LoVo (cell line): ENCODE measurements at regions not wholly inside any gene's neighbourhood (a gene's known extent, or its start where the extent isn't known, plus 50 kb on each side); places are given as distances from the start of the nearest gene placed in this dataset.

Source experiments
- DNase-seq: peaks from one replicate; pipeline ENCODE4 v3.0.0-alpha.2; 2016; ENCODE audit warnings: low spot score

DNA sequence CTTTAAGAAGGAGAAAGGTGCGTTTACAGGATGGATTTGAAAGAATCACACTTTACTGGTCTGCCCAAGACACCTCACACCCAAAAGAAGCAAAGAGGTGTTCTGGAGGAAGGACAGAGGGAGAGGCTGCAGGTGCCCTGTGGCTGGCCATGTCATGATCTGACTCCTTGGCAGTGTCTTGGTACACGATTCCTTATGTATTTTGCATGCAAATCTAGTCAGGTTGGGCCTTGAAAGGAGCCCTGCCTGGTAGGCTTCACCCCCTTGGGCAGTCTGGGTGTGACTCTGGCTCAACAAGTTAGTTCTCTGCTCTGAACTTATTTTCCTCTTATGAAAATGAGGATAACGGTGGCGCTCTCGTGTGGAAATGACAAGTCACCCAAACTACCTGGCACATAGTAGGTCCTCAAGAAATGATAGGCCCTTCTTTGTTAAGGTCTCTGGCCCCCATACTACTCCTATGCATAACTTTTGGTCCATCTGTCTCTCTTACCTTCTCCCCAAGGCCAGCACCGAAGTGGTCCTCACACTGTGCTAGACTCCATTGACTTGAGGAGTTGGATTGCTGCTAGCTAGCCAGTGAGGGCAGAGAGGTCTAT, 212.5 kb downstream of the SEMA6A start:
- no peak for DNase-seq

DNA sequence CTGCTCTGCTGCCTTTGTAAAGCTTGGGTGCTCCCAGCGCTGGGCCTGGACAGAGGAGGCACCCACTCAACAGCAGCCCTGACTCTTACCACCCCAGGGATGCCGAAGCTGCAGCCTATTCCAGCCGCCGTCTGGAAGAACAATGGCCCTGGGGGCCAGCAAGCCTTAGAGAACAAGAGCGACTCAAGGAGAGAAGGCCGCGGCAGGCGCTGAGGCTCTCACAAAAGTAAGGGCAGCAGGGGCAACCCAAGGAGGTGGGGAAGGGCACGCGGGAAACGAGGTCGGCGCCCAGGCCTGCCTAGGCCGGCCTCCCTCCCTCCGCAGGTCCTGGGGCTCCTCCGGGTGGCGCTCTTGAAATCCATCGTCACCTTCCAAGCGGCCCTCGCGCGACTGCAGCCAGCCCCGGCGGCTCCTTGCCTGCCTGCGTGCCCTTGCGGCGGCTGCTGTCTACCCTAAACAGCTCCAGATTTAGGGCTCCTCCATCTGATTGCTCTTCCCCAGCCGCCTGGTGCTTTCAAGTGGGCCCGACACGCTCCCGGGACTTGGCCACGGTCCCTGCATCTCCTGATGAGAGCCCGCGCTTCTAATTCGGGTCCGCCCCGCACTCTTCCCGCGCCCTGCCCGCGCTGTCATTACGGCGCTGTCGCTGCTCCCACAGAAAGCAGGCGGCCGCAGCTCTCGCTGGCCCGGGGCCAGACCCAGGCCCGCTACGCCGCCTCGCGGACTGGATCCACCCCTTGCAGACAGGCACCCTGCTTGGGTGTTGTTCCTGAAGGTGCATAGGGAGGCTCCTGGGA, 213.3 kb downstream of the SEMA6A start:
- DNase-seq = no peak

DNA sequence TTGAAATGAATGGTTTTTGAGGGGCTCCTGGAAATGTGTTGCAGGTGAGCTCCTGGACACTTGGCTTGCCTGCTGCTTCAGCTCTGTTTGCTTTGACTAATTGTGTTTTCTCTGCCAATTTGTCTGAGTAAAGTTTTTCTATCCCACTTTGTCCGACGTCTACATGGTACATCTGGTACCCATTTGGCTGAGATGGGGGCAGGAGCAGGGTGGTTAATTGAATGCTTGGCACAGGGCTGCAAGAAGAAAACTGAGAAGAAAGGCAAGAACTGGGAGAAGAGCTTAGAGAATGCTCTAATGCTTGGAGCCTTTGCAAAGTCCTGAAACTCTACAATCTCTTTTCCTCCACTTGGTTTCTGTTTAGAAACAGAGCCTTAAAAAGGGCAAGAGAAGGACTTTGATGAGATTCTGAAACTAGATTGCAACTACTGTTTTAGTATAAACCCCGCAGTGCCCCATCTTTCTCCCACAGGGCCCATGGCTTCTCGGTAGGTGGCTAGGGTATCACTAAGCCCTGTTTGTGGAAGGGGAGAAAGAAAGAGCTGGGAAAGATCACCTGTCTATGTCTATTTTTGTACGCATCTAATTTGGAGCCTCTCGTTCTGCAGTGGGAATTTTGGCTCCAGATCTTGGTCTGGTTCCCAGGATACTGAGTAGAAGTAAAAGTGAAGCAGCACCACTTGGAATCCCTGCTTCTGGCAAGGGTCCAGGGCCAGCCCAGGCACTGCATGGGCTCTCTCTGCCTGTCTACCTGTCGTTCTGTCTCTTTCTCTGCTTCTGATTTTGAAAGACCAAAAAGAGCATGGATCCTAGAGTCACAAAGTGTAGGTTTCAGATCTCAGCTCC, 214.4 kb downstream of the SEMA6A start:
- DNase-seq = no peak

DNA sequence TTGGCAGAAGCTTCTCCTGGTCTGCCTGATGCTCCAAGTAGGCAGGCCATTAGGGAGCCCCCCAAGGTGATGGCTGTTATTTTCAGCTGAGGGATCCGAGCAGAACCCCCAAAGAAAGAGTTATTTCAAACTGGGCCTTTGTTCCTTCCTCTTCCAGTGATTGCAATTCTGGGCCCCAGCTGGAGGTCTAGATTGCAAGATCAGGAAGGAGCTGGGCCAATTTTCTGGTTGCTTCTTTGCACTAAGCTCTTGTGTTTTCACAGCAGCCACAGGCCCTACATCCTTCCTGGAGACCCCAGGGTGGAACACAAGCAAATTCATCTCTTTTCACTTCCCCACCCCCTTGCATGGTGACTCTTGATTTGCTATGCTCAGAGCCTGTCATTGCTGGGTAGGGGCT, 215.0 kb downstream of the SEMA6A start:
- no peak for DNase-seq

DNA sequence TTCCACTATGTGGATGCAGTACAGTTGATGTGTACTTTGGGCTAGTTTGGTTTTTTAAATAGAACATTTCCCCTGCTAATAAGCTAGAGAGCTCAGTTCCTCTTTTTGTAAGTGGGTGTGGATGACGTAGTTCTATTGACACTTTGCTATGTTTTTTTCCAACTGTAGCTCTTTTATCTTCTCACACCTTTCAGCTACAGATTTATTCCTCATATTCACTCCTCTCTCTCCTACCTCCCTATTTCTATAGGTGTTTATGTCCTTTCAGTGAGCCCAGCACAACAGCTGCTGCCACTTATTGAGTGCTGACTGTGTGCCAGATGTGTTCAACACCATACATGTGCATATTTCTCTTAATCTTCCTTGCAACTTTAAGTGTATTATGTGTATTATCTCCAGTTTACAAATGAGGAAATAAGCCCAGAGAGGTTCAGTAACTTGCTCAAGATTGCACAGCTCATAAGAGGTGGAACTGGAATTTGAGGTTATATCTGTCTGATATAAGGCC, 215.7 kb downstream of the SEMA6A start:
- DNase-seq = no peak

DNA sequence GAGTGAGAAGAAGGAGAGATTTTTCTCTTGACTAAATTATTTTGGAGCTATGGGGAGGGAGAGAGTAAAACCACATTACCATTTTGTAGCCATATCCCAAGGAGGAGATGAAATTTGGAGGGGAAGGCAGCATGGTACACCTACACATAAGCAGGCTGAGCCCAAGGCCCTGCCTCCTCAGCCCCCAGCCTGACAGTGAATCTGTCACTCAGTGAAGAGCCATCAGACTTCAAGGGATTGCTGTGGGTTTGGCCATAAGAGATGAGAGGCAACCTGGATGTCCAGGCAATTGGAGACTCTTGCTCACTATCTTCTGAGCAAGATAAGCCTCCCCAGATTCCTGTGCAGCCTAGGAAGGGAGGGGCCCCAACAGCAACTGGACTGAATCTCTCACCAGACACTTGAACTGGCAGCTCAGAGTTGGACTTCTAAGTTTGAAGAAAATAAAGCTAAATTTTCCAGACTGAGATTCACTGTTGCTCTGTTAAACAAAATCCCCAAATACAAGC, 216.6 kb downstream of the SEMA6A start:
- no peak for DNase-seq

DNA sequence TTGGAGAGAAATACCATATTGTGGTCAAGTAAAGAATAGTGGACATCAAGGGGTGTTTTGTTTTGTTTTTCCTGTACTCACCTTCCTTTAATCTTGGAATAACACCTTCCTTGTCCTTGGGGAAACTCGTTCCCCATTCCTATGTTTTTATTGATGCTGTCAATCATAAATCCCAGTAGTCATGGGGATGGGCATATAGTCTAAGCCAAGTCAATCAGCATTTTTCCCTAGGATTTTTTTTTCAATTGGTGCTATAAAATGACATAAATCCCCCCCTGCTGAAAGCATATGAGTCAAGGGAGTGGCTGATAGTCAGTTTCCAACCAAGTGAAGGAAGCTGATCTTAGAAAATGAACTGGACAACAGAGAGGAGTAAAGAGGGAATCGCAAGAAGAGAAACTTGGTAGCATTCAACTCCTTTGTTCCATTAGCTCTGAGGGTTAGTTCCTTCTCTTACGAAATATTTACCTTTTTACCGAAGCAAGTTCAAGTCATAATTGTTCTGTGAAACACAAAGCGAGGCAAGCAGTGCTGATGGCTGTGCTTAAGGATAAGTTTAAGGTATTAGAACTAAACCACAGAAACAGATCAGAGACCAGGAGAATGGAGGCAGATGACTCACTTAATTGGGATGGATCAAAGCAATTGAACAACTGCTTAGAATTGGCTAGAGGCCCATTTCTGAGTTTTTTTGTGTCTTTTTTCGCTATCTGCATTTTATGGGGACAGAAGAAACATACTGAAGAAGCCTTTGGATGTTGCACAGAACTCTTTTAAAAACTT, 218.6 kb downstream of the SEMA6A start:
- peak; percentile 26 for DNase-seq

DNA sequence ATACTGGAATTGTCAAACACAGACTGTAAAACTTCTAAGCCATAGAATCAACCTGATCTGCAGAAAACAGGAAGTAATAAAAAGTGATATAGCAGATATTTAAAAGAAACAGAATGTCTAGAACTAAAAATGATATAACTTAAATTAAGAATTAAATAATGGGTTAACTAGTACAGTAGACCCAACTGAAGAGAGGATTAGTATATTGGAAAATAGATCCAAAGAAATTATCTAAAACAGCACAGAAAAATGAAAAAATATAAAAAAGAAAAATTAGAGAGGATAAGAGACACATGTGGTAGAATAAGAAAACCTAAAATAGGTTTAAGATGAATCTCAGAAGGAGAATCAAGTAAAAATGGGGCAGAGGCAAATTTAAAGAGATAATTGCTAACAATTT, 219.9 kb downstream of the SEMA6A start:
- no peak for DNase-seq

DNA sequence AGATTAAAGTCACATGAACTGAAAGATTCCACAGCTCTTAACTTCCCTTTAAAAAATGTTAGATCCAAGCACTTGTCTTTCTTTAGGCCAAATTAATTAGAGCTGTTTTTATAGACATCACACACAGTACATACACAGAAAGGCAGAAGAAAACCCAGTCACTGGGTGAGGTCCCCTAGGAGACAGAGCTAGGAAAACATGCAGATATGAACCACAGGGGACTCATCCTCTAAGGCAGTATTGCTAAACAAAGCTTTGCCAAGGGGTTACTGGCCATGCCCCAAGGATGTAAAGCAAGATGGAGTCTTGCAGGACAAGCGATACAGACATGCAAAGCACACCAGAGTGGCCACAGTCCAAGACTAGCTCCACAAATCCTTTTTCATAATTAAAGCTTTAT, 227.0 kb downstream of the SEMA6A start:
- no peak for DNase-seq

DNA sequence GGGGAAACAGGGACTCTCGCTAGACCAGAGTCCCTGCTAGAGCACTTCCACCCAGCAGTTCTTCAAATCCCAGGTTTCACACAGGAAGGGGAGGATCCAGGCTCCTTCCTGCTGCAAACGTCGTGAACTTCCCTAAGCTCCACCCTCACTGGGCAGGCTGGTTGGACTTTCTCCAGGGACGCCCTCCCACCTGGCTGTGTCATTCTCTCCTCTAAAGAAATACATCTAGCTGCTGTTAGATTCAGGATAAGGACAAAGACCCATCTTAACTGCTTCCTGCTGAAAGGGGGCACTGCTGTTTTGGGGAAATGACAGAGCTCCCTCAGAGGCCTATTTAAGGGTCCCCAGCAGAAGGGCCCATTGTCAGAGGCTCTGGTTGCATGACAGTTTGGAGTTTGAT, 230.7 kb downstream of the SEMA6A start:
- no peak for DNase-seq
